ENCODE measurements at regions not wholly inside any gene's neighbourhood (a gene's known extent, or its start where the extent isn't known, plus 50 kb on each side); places are given as distances from the start of the nearest gene placed in this dataset.

DNA sequence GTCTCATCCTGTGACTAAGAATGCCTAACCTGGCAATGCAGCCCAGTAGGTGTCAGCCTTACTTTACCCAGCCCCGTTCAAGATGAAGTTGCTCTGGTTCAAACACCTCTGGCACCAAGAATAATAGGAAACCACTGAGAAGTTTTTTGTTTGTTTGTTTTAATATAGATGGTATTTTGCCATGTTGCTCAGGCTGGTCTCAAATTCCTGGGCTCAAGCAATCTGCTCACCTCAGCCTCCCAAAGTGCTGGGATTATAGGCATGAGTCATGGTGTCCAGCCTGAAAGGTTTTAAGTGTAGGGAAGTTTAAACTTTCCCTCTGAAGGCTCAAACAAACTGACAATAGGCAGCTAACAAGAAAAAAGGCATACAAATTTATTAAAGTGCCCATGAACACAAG lies 51.2 kb upstream of the ABCC4 start:
- Histone ChIP-seq H3K4me3 (ENCODE audit: low read depth in 1 of 3, low read length in 3 of 3) (no peak overlapping the region), H3K27me3 (ENCODE audit: control insufficient read depth in 4 of 4, insufficient read depth in 4 of 4, low read length in 3 of 4) (no peaks in the 10 kb centered on the region)
- WGBS, result 9% methylated on average over 1 of the region's 1 CpG

DNA sequence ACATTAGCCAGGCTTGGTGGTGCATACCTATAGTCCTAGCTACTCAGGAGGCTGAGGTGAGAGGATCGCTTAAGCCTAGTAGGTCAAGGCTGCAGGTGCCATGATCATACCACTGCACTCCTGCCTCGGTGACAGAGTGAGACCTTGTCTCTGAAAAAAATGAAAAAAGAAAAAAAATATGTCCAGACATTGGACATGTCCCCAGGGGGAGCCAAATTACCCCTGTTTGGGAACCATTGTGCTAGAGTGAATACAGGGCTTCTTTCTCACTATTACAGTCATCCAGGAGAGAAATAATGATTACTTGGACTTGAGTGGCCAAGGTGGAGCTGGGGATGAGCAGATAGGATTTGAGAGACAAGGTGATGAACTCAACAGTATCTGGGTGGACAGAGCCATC lies 52.9 kb upstream of the ABCC4 start:
- Histone ChIP-seq H3K9ac (ENCODE audit: low read depth in 1 of 2, low read length in 2 of 2) (no peak overlapping the region), H3K27ac (ENCODE audit: low read depth in 1 of 2, low read length in 2 of 2) (no peak overlapping the region), H3K4me1 (ENCODE audit: control insufficient read depth in 4 of 4, insufficient read depth in 4 of 4, low read length in 3 of 4) (peaks cover 0 to 23% (median 18%) of the 10 kb centered on the region in 4 donors), H3K9me3 (ENCODE audit: control insufficient read depth in 4 of 4, low read length in 3 of 4) (no peaks in the 10 kb centered on the region), H3K36me3 (ENCODE audit: control insufficient read depth in 4 of 4, insufficient read depth in 3 of 4, low read depth in 1 of 4, low read length in 3 of 4) (no peaks in the 10 kb centered on the region), H3K27me3 (ENCODE audit: control insufficient read depth in 4 of 4, insufficient read depth in 4 of 4, low read length in 3 of 4) (no peaks in the 10 kb centered on the region), H3K4me3 (ENCODE audit: low read depth in 1 of 3, low read length in 3 of 3) (no peak overlapping the region)
- TF ChIP-seq, protein P1, sequence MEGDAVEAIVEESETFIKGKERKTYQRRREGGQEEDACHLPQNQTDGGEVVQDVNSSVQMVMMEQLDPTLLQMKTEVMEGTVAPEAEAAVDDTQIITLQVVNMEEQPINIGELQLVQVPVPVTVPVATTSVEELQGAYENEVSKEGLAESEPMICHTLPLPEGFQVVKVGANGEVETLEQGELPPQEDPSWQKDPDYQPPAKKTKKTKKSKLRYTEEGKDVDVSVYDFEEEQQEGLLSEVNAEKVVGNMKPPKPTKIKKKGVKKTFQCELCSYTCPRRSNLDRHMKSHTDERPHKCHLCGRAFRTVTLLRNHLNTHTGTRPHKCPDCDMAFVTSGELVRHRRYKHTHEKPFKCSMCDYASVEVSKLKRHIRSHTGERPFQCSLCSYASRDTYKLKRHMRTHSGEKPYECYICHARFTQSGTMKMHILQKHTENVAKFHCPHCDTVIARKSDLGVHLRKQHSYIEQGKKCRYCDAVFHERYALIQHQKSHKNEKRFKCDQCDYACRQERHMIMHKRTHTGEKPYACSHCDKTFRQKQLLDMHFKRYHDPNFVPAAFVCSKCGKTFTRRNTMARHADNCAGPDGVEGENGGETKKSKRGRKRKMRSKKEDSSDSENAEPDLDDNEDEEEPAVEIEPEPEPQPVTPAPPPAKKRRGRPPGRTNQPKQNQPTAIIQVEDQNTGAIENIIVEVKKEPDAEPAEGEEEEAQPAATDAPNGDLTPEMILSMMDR (IDR thresholded peaks at IDR 0.05; ENCODE audit: low read depth, low read length, missing input control), result no peak
- 40% methylated on average over 2 of the region's 2 CpGs for WGBS
- DNase-seq (ENCODE audit: low spot score), result no peak

More for the DNA sequence above, 51.2 kb upstream of the ABCC4 start:
- no peak overlapping the region for H3K27ac ChIP-seq (ENCODE audit: low read depth in 1 of 2, low read length in 2 of 2)
- peaks cover 0 to 23% (median 18%) of the 10 kb centered on the region in 4 donors for H3K4me1 ChIP-seq (ENCODE audit: control insufficient read depth in 4 of 4, insufficient read depth in 4 of 4, low read length in 3 of 4)
- no peaks in the 10 kb centered on the region for H3K36me3 ChIP-seq (ENCODE audit: control insufficient read depth in 4 of 4, insufficient read depth in 3 of 4, low read depth in 1 of 4, low read length in 3 of 4)
- DNase-seq (ENCODE audit: low spot score), result no peak
- no peak overlapping the region for H3K9ac ChIP-seq (ENCODE audit: low read depth in 1 of 2, low read length in 2 of 2)
- no peaks in the 10 kb centered on the region for H3K9me3 ChIP-seq (ENCODE audit: control insufficient read depth in 4 of 4, low read length in 3 of 4)
- TF ChIP-seq RAD21 (IDR thresholded peaks at IDR 0.05) (no peak), TAF1 (conservative IDR thresholded peaks at IDR 0.05) (no peak), HNF4A (conservative IDR thresholded peaks at IDR 0.05) (no peak), EGR1 (IDR thresholded peaks at IDR 0.05; ENCODE audit: low read depth in 2 of 2) (no peak)
- TF ChIP-seq, protein P1 (IDR thresholded peaks at IDR 0.05; ENCODE audit: low read depth, low read length, missing input control), result no peak
- TF ChIP-seq, protein P2, sequence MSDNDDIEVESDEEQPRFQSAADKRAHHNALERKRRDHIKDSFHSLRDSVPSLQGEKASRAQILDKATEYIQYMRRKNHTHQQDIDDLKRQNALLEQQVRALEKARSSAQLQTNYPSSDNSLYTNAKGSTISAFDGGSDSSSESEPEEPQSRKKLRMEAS (IDR thresholded peaks at IDR 0.05), result no peak

DNA sequence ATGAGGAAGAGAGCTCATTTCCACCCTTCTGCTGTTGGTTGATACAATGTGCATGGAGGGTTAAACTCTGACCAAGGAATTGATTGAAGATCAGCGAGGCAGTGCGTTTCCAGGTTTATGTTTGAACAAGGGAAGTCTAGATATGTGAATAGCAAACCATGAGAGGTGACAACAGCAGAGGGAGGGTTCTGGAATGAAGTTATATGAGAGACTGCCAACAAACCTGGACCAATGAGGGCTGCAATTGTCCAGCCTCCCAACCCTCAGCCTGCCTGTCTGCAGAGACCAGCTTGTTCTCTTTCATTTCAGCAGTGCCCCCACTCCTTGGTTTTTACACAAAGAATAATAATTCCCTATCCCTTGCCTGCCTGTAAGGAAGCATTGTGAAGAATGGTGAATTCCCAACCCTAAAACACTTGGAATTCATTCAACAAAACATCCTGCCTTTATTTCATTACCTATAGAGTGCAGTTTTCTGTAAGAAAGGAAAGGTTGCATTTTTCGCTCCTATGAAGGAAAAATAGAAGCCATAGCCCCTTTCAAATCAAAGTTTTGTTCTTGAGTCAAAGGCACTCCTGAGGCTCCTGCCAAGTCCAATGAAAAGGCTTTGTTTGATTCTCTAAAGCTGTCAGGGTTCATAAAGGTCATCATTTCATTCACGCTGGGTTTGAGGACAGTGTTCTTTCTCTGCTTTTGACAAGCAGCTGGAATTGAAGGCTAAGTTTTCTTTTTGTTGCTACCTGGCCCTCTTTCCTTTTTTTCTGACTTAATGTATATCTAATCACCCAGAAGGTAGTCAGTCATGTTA lies 53.6 kb upstream of the ABCC4 start:
- Histone ChIP-seq H3K9ac (ENCODE audit: low read depth in 1 of 2, low read length in 2 of 2) (no peak overlapping the region), H3K4me1 (ENCODE audit: control insufficient read depth in 4 of 4, insufficient read depth in 4 of 4, low read length in 3 of 4) (peaks cover 0 to 23% (median 18%) of the 10 kb centered on the region in 4 donors), H3K27ac (ENCODE audit: low read depth in 1 of 2, low read length in 2 of 2) (no peak overlapping the region), H3K36me3 (ENCODE audit: control insufficient read depth in 4 of 4, insufficient read depth in 3 of 4, low read depth in 1 of 4, low read length in 3 of 4) (no peaks in the 10 kb centered on the region), H3K27me3 (ENCODE audit: control insufficient read depth in 4 of 4, insufficient read depth in 4 of 4, low read length in 3 of 4) (no peaks in the 10 kb centered on the region), H3K9me3 (ENCODE audit: control insufficient read depth in 4 of 4, low read length in 3 of 4) (no peaks in the 10 kb centered on the region), H3K4me3 (ENCODE audit: low read depth in 1 of 3, low read length in 3 of 3) (no peak overlapping the region)
- WGBS, result 41% methylated on average over 4 of the region's 4 CpGs
- DNase-seq (ENCODE audit: low spot score), result peak; percentile 36
- TF ChIP-seq, protein P1 (IDR thresholded peaks at IDR 0.05; ENCODE audit: low read depth, low read length, missing input control), result no peak
- peak in 1 of 2 donors; percentile 34 for TF ChIP-seq RAD21 (IDR thresholded peaks at IDR 0.05)
- no peak for TF ChIP-seq NR2F2 (IDR thresholded peaks at IDR 0.05)
- peak in 1 of 2 donors; percentile 64 for TF ChIP-seq RXRA (IDR thresholded peaks at IDR 0.05)
- no peak for TF ChIP-seq EGR1 (IDR thresholded peaks at IDR 0.05; ENCODE audit: low read depth in 2 of 2)
- TF ChIP-seq TAF1 (conservative IDR thresholded peaks at IDR 0.05), result no peak
- TF ChIP-seq, protein P2 (IDR thresholded peaks at IDR 0.05), result no peak
- TF ChIP-seq, protein P3, sequence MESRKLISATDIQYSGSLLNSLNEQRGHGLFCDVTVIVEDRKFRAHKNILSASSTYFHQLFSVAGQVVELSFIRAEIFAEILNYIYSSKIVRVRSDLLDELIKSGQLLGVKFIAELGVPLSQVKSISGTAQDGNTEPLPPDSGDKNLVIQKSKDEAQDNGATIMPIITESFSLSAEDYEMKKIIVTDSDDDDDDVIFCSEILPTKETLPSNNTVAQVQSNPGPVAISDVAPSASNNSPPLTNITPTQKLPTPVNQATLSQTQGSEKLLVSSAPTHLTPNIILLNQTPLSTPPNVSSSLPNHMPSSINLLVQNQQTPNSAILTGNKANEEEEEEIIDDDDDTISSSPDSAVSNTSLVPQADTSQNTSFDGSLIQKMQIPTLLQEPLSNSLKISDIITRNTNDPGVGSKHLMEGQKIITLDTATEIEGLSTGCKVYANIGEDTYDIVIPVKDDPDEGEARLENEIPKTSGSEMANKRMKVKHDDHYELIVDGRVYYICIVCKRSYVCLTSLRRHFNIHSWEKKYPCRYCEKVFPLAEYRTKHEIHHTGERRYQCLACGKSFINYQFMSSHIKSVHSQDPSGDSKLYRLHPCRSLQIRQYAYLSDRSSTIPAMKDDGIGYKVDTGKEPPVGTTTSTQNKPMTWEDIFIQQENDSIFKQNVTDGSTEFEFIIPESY (IDR thresholded peaks at IDR 0.05), result peak; percentile 38
- no peak for TF ChIP-seq FOXA1 (IDR thresholded peaks at IDR 0.05)
- TF ChIP-seq, protein P4, sequence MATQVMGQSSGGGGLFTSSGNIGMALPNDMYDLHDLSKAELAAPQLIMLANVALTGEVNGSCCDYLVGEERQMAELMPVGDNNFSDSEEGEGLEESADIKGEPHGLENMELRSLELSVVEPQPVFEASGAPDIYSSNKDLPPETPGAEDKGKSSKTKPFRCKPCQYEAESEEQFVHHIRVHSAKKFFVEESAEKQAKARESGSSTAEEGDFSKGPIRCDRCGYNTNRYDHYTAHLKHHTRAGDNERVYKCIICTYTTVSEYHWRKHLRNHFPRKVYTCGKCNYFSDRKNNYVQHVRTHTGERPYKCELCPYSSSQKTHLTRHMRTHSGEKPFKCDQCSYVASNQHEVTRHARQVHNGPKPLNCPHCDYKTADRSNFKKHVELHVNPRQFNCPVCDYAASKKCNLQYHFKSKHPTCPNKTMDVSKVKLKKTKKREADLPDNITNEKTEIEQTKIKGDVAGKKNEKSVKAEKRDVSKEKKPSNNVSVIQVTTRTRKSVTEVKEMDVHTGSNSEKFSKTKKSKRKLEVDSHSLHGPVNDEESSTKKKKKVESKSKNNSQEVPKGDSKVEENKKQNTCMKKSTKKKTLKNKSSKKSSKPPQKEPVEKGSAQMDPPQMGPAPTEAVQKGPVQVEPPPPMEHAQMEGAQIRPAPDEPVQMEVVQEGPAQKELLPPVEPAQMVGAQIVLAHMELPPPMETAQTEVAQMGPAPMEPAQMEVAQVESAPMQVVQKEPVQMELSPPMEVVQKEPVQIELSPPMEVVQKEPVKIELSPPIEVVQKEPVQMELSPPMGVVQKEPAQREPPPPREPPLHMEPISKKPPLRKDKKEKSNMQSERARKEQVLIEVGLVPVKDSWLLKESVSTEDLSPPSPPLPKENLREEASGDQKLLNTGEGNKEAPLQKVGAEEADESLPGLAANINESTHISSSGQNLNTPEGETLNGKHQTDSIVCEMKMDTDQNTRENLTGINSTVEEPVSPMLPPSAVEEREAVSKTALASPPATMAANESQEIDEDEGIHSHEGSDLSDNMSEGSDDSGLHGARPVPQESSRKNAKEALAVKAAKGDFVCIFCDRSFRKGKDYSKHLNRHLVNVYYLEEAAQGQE (IDR thresholded peaks at IDR 0.05), result no peak

All from liver (tissue), 8 donors.